GM19467 (cell line): ENCODE measurements at regions not wholly inside any gene's neighbourhood (a gene's known extent, or its start where the extent isn't known, plus 50 kb on each side); places are given as distances from the start of the nearest gene placed in this dataset.
A peak's percentile ranks its signal among the peaks of the same experiment; 100 is the strongest.
"Not testable (repeated sequence)": the region's sequence is repeated elsewhere in the genome, so short reads cannot be mapped to it uniquely, and the experiment has no call there.

Experiments
- ATAC-seq: cut with Tn5 transposase; IDR thresholded peaks from one replicate; pipeline ENCODE4 v1.9.1; 2021; ENCODE audit warnings: mild to moderate bottlenecking, moderate library complexity; ENCODE audit not compliant: unreplicated experiment

DNA sequence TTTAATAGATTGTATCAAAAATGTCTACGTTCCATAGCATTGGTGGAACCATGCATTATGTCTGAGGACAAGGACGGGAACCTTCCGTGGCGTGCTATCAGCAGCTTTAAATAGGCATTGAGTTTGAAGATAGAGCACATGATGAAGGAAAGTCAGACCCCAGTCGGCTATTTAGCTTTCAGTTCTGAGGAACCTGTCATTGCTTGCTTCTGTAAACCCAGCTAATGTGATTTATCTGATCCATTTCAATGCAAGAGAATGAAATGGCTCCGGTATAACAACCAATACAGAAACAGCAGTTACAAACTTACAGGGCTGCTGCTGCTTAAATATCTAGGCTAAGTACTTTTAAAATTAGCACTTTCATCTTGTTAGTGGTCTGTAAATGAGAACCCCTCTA, 503.3 kb downstream of the RNF144A start:
- ATAC-seq, result no peak

DNA sequence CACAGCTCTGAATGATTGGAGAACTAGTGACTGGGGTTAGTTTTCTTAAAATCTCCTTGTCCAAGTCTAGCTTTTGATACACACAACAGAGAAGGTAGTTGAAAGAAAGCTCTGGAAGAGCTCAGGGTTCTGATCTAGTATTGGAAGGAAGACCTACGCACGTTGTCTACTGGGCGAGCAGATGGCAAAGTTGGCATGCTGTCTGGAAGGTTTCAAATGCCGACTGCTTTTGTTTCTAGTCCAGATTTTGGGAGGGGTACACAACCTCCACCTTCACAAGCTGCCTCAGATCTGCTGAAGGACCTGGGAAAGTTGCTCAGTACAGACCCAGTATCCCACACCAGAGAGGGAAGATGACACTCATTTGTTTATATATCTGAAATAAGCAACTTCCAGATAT, 507.3 kb downstream of the RNF144A start:
- no peak for ATAC-seq

DNA sequence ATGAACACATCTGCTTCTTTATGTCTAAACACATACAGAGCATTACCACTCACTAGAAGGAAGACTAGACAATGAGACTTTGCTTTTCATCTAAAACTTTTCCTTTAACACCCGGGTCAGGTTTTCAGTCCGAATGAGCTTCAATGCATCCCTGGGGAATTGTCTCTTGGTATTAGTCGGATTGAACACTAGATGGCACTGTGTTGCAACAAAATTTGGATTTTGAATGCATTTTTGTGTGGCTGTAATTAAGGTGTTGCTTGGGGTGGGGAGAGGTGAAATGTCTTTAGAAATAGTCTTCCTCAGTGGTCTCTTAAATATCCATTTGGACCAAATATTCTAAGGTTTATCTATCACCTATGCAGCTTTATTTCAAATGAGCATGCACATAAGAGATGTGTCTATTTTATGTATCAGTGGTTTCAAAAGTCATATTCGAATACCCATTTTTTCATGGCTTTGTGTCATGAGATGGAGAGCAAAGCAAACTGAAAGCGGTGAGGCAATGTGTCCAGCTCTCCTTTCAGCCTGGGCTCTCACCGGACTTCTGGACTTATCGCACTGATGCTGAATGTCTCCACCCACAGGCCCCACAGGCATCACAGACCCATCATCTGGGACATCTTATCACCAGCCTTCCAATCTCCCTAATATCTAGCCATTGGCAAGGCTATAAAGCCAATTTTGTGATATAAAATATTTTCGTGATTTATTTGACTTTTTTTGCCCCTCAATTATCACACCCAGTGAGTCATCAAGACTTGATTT, 510.3 kb downstream of the RNF144A start:
- ATAC-seq, result no peak

DNA sequence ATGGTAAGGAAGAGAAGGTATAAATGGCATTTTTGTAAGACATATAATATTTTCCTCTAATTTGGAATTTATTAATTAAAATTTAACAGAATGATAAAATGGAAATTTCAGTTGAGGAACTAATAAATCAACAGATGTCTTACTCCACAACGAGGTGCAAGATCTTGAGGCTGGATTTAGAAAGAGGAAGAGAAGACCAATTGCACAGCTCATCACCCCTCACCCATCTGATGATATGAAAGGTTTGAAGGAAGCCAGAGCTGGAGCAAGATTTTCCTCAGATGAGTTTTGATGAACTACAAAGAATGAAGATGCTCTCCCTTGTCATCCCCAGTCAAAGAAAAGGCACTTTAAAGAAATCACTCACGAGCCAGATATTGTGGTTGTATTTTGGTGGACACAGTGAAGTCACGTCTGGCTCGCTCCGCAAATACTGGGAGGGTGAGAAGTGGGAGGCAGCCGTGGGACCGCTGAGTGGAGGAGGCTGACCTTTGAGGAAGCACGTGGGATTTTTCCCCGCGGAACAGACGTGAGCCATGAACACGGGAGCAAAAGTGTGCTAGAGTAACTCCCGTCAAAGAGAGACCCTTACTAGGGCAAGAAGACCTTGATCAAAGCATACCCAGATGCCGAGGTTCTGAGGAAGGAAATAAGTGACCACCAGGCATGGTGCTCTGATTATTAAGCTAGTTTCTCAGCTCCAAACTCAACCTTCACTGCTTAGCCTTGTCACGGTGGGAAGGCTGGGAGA, 511.4 kb downstream of the RNF144A start:
- ATAC-seq, result no peak

DNA sequence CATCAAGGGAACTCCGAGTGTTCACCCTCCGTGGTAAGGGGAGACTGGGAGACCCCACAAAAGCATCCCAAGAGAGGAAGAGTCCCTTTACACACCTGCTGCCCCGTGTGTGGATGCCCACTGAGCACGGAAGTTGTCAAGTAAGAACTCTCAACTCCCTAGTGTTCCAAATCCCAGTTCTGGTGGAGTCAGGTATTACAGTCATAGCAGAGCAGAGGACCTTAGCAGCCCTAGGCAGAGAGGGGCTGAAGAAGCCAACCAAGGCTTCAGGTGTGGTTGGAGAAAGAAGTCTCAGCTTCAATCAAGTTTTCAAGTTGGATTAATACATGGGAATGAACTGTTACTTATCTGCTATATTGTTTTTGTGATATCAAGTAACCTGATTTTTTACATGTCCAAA, 512.5 kb downstream of the RNF144A start:
- no peak for ATAC-seq

DNA sequence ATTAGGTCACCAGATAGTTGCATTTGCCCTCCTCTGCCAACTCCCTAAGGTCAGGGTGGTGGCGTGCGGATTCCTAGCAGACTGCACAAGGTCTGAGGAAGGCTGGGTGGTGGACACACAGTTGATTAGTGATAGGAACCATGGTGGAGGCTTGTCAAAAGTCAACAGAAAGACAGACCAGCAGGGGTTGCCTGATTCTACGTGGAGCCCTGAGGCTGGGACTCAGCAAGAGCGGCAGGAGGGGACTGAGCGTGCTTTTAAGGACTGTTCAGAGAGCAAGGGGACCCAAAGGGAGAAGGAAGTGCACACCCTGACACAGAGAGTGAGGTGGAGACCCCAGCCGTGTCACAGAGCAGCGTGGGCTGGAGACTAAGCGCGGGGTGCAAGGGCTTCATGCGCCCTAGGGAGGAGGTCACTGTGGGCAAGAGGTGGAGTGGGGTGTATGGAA, 513.2 kb downstream of the RNF144A start:
- peak; percentile 8 for ATAC-seq

DNA sequence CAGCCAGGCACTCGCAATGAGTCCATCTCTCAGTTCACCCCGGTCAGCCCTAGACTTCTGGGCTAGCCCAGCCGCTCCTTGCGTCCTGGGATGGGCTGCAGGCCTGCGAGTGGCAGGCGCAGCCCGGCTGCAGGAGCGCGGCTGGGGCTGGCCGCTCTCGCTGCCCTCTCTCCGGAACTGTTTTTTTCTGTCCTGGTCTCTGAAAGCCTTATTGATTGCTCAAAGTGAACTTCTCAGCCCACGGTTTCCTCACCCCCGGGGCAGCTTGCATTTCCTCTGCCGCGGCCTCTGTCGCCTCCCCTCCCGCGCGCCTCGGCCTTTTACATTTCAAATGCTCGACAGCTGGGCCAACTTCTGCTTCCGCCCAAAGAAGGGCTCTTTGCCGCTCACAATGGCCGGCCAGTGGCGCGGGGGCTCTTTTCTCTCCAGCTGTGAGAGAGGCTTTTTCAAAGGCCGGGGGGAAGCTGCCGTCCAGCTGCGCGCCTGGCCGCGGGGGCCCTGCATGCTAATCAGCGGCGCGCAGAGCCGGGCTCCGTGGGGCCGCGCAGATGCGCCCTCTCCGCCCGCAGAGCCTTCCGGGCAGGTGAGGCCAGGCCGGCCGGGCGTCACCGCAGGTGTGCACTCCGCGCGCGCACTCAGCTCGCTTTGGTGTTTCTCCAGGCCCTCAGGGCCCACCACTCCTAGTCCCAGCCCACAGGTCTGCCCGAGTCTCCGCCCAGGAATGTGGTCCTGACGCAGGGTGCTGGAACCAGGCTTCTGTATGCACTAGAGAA, 513.8 kb downstream of the RNF144A start:
- ATAC-seq, result peak; percentile 61

DNA sequence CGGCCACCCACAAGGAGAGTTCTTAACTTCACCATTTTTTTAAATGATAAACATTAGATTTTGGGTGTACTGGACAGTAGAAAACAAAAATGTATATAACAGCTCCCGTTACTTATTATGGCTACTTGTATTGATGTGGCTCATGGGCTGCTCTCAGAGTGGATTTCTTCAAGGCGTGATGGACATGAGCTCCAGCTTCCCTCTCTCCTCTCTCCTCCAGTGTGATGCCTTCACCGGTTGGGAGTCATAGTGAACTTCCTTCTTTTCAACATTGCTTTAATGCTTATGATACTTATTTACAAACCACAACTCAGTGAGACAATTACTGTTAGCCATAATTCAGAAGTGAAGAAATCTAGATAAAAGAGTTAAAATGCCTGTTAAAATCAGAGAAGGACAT, 515.2 kb downstream of the RNF144A start:
- ATAC-seq, result no peak

DNA sequence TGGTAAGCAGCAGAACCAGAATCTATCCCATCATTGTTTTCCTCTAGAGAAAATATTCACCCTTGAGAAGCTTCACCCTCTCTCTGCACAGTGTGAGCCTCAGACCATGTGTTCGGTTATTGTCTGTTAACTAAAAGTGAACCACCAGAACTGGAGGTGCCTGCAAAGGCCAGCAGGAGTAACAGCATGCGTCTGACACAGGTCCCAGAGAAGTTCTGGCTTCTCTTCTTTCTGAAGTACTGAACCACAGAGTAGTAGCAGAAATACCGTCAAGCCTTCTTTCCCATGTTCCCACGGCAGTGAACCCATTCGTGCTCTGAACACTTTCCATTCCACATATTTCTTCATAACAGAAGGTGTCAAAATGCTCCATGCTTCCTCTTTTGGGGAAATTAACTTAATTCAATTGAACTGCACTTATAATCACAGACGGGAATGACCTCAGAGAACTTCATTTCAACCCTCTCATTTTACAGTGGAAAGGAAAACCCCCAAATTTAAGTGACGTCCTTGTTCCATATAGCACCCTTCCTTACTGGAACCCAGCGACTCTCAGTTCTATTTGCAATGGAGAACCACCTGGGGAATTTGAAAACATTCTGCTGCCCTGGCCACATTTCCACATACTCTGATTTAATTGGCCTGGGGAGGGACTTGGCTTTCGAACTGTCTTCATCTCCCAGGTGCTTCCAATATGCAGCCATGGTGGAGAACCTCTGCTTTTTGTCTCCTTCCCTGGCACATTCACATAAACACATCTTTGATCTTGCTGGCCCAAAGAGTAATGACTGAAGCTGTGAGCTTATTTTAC, 519.1 kb downstream of the RNF144A start:
- no peak for ATAC-seq

DNA sequence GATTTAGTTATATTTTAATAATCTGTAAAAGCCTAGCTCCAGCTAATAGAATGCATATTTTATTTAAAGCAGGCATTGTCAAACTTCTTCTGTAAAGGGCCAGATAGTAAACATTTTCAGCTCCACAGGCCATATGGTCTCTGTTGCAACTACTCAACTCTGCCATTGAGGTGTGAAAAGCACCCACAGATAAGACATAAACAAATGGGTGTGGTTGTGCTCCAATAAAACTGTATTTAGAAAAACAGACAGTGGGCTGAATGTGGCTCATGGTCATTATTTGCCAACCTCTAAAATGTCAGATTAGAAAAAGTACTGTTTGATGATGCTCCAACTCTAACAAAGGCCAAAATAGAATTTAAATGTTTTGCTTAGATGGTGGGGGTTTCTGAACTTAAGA, 519.9 kb downstream of the RNF144A start:
- no peak for ATAC-seq

DNA sequence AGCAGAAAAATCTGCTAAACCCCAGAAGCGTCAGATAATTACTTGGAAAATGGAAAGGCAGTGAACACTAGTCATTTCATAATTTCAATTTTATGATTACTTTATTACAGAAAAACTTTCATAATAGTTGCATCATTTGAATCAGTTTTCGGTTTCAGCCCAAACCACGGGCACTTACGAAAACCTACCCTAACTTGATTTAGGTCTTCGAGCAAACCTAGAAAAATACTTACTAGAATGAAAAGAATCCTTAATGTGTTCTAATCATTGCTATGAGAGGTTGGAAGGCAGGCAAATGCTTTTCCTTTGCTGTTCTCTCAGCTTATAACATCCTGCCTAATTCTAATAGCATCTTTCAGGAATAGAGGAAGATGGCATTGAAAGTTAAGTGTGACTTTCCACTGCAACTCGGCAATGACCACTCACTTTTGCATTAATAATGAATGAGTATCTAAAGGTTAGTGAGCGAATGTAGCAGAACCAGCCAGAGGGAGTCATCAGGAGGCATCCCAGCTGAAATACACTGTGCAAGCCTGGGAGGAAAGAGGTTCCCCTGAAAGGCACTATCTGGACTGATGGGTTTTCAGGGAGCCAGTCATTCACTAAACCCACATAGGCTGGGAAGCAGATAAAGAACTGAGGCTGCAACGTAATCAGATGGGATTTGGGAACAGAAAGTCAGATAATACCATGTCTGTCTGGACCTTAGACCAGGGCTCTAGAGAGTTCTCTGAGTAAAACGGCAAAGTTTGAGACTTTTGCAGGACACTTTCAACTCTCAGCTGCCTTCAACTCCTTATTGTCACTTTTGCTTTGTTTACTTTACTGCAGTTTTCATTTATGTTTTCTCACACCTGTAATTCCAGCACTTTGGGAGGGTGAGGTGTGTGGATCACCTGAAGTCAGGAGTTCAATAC, 520.8 kb downstream of the RNF144A start:
- no peak for ATAC-seq

DNA sequence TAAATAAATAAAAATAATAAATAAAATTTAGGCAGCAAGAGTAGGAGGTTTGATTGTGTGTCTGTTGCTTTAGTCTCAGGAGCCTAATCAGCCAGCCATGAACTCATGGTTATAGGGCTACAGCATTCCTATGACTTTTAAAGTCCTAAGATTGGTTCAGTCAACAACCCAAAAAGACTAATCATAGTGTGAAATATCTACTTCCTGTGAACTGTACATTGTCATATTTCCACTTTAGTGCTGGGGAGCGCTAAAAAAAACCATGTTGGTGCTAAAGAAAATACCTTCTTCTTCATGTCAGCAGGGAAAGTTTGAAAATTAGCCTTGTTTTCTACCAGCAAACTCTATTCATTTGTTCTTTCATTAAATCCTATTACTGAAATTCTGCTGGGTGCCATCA, 521.6 kb downstream of the RNF144A start:
- ATAC-seq, result no peak

DNA sequence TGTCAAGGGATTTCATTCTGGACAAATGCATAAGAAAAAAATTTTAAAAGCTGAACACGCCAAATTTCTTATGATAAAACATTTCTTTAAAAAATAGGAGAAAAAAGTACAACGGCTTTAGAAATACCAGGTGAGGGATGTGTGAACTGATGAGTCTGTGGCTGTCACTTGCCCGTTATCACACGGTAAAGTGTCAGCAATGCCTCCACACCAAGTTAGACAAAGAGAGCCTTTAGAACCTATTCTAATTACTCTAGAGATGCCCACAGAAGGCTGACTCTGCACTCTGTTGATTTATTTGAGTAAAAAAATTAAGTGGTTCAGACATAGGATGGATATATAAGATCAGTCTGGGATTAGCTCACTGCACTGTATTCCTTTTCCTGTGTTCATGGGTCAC, 523.8 kb downstream of the RNF144A start:
- ATAC-seq, result no peak

DNA sequence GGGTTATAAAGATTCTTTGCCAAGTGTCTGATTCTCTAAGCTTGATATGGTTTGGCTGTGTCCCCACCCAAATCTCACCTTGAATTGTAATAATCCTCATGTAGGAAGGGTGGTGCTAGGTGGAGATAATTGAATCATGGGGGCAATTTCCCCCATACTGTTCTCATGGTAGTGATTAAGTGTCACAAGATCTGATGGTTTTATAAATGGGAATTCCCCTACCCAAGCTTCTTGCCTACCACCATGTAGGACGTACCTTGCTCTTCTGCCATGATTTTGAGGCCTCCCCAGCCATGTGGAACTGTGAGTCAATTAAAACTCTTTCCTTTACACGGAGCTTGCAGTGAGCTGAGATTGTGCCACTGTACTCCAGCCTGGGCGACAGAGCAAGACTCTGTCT, 524.6 kb downstream of the RNF144A start:
- not testable (repeated sequence) for ATAC-seq

DNA sequence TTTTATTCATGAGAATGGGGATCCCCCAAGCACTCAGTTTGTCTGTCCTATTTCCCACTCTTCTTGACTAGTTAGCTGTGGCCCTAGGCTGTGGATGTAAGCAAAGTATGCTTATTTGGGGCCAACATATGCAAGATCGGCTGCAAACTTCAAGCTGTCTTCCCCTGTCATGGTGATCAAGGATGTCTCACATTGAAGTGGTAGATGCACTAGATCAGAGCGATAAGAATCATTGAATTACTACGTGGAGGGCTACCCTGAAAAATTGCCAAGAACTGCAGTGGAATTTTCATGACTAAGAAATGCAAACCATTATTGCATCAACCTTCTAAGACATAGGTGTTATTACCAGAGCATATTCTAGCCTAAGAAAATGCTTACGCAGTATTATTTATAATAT, 527.4 kb downstream of the RNF144A start:
- ATAC-seq, result no peak

DNA sequence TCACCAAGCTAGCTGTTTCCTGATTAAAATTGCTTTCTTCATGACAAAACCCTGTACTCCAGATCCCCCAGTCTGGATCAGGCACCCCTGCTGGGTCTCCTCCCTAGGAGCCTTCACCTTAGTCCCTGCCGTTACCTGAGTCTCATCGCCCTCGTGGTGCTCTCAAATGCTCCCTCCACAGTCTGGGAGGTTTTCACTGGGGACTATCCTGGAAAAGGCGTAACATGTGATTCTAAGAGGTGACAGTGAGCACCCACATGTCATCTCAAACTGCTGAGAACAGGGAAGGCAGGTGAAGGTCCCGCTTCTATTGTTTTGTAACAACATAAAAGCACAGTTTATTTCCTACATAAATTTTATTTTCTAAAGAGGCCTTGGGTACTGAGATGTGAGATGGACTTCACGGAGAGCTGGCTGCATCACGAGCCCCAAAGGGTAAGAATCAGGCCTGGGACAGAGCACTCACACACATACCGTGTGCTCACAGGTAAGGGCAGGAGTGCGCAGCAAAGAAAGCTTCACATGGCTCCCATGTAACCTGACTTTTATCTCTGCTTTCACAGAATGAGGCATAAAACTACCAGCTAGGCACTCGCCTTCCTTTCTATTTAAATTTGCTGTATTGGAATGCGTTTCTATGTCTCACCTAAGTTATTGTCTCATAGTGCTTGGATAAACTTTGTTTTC, 531.5 kb downstream of the RNF144A start:
- no peak for ATAC-seq

DNA sequence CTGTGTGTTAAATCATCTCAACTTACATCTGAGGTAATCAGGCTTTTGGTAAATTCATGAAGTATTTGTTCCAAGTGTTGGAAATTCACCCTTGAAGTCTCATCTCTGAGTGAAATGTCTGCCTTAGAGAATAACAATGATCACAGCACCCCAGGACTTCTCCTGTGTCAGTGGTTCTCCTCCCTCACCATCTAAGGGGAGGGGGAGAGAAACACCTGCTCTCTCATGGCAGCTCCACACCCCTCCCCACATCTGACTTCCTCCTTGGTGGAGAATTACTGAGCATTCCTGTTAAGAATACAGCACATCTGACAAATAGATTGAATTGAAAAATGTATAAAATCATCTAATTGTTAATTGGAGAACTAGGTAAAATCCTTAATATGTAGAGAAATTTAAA, 532.1 kb downstream of the RNF144A start:
- no peak for ATAC-seq

DNA sequence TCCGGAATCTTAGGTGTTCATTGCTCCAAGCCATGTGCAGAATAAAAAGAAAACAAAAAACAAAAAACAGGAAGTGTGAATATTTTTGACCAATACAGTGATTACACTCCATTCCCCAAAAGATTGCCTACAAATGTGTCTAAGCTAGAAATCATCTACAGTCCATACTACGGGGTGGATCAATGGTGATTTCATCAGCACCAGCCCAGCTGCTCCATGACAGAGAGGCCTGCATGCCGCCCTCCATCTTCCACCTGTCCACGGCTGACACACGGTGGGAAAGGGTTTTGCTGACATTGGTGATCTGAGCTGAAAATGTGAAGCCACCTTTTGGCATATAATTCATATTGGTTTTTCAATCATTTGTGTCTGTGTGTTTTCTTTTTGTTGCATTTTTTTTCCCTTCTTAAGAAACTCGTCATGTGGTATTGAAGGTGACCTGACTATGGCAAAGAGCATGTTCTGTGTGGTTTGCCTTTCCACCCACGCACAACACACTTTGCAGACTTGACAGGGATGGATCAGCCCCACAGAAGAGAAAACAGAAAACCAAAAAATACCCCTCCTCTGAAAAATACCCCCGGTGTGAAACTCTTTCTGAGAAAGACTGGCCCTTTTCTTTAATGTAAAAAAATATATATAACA, 533.1 kb downstream of the RNF144A start:
- ATAC-seq, result no peak

DNA sequence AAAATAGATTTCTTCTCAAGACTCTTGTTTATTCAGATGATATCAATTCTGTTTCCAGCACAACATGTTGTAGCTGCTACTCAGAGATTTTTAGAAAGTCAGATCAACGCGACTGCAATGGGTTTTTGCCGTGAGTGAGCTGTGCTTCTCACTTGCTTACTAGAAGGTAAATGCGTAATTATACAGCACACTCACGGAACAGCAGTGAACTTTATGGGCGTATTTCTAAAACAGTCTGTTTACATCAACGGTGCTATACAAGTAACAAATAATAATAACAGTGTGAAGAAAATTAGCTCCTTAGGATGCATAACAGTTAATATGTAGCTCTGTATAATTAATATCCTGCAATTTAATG, 533.6 kb downstream of the RNF144A start:
- ATAC-seq, result no peak
